A673 (cell line): ENCODE measurements at regions not wholly inside any gene's neighbourhood (a gene's known extent, or its start where the extent isn't known, plus 50 kb on each side); places are given as distances from the start of the nearest gene placed in this dataset.

Experiments
- BruUV-seq: library from RNA; stranded (reverse); fragments of 400-500 nt; replicated peaks from 2 replicates; lab custom pipeline; 2021; lab: Mats Ljungman, UMichigan
- CTCF ChIA-PET: fragments of 300-600 bp; sonication (Branson Sonifier 250); formaldehyde crosslinking; loops from one replicate; lab custom pipeline; 2022; ENCODE audit warnings: antibody characterized with exemption; lab: Charles Lee
- POLR2A ChIA-PET: fragments of 300-600 bp; sonication (Branson Sonifier 250); formaldehyde crosslinking; loops from one replicate; lab custom pipeline; 2022; ENCODE audit warnings: antibody characterized with exemption; ENCODE audit not compliant: low non-redundant PET; lab: Charles Lee
- DNase-seq: peaks from one replicate; pipeline ENCODE4 v3.0.0-alpha.2; 2015; ENCODE audit warnings: low spot score
- H3K27ac ChIP-seq: fragments of 200-600 bp; sonication (generic); 2 replicates; pipeline ENCODE4 v1.5.1; 2016; ENCODE audit warnings: mixed run types, low read depth, mild to moderate bottlenecking, mixed read lengths, antibody characterized with exemption, low read length; ENCODE audit not compliant: poor library complexity, severe bottlenecking
- H3K27me3 ChIP-seq: fragments of 200-600 bp; sonication (generic); replicated peaks from 2 replicates; pipeline ENCODE4 v1.6.1; 2017; ENCODE audit warnings: mixed run types, low read depth, mild to moderate bottlenecking, mixed read lengths, antibody characterized with exemption, low read length; ENCODE audit not compliant: insufficient read depth, poor library complexity
- H3K36me3 ChIP-seq: fragments of 200-600 bp; sonication (generic); 2 replicates; pipeline ENCODE4 v1.6.1; 2016; ENCODE audit warnings: mixed run types, mild to moderate bottlenecking, mixed read lengths, antibody characterized with exemption, low read length; ENCODE audit not compliant: insufficient read depth, poor library complexity, severe bottlenecking
- H3K4me1 ChIP-seq: fragments of 200-600 bp; sonication (generic); 2 replicates; pipeline ENCODE4 v1.6.1; 2017; ENCODE audit warnings: mixed run types, mild to moderate bottlenecking, mixed read lengths, antibody characterized with exemption, low read length; ENCODE audit not compliant: insufficient read depth, poor library complexity, severe bottlenecking
- H3K4me3 ChIP-seq: fragments of 200-600 bp; sonication (generic); 2 replicates; pipeline ENCODE4 v1.5.1; 2016; ENCODE audit warnings: low read depth, mixed run types, mild to moderate bottlenecking, mixed read lengths, low read length; ENCODE audit not compliant: poor library complexity, severe bottlenecking
- H3K9me3 ChIP-seq: fragments of 200-600 bp; sonication (generic); 2 replicates; pipeline ENCODE4 v1.6.1; 2016; ENCODE audit warnings: mixed run types, low read depth, mild to moderate bottlenecking, mixed read lengths, antibody characterized with exemption, low read length; ENCODE audit not compliant: poor library complexity, severe bottlenecking
- CTCF ChIP-seq: fragments of 300-800, 200-600 bp; sonication (generic); conservative IDR thresholded peaks from 2 replicates; pipeline ENCODE4 v1.5.1; 2017; ENCODE audit warnings: low read depth, mild to moderate bottlenecking, antibody characterized with exemption, low read length, moderate library complexity, mixed read lengths
- EZH2 ChIP-seq: fragments of 200-600 bp; sonication (generic); IDR thresholded peaks from 2 replicates; pipeline ENCODE4 v1.6.1; 2017; ENCODE audit warnings: borderline replicate concordance, low read depth, mild to moderate bottlenecking, mixed read lengths, antibody characterized with exemption, low read length; ENCODE audit not compliant: poor library complexity, severe bottlenecking
- intact Hi-C: fragments of 100-400 bp; cut with micrococcal nuclease; formaldehyde crosslinking; loops from one replicate; pipeline ENCODE4 v1.10.0; 2022; ENCODE audit not compliant: unreplicated experiment

GRCh38 chr12:32024884-32025592 lies 65.8 kb downstream of the RESF1 start:
- Histone ChIP-seq H3K9me3 (no peaks in the 10 kb centered on the region), H3K27ac (no peak overlapping the region), H3K36me3 (no peaks in the 10 kb centered on the region), H3K27me3 (no peaks in the 10 kb centered on the region), H3K4me1 (no peaks in the 10 kb centered on the region), H3K4me3 (no peak overlapping the region)
- intact Hi-C loops, result no loop called here
- DNase-seq, result no peak
- no TSS peak for BruUV-seq
- ChIA-PET CTCF (no interaction called here), POLR2A (no interaction called here)
- TF ChIP-seq CTCF (no peak), EZH2 (no peak)

DNA sequence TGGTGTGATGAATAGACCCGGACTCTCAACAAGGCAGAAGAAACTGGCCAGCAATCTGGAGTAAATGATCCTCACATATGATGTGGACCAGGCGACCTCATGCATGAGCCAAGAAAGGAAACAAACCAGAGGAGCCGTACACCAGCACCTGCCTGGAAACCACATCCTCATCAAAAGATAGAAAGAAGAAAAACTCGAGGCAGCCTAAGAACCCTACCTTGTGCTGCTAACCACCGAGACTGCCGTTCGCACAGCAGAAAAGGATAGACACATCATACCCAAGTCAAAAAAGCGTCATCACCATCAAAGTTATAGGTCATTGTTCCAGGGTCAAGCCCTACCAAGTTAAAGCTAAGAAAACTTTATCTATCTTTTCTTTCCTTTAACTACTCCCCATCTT lies 66.7 kb downstream of the RESF1 start:
- Histone ChIP-seq H3K4me3 (no peak overlapping the region), H3K4me1 (no peaks in the 10 kb centered on the region), H3K9me3 (no peaks in the 10 kb centered on the region), H3K27me3 (no peaks in the 10 kb centered on the region), H3K27ac (no peak overlapping the region), H3K36me3 (no peaks in the 10 kb centered on the region)
- ChIA-PET CTCF (interaction anchor here (1.0 kb wide), 1 partner anchor 17 kb away, joined by 11 read pairs; no protein-coding TSS in a partner anchor), POLR2A (no interaction called here)
- TF ChIP-seq CTCF, result no peak
- no peak for TF ChIP-seq EZH2
- intact Hi-C loops, result no loop called here
- no peak for DNase-seq
- no TSS peak for BruUV-seq

DNA sequence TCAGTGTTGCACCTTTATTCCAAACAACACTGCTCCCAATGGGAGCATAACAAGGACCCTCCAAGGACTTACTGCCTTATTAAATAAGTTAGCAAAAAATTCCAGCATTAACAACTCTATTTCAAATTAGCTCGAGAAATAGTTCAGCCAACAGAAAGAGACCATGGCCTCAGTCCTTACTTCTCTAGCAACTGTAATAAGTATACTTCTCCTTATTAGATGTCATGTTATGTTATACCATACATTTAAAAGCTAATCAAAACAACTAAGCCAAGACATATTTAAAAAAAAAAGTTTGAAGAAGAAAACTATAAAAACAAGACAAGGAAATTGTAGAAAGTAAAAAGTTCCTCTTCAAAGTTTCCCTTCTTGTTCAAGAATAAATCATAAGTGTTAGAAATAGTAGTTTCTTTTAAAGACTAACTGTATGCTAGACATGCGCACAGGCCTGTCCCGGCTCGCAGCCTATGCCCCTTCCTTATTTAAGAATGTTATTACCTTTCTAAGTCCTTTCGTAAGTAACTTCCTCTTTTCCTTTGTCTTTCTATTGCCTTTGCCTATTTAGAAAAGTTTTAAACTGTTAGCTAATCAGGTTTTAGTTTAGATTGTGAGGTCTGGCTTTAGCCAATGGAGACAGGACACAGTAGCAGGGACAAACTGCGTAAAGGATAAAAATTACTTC lies 68.6 kb downstream of the RESF1 start:
- Histone ChIP-seq H3K36me3 (no peaks in the 10 kb centered on the region), H3K27ac (no peak overlapping the region), H3K27me3 (no peaks in the 10 kb centered on the region), H3K4me3 (no peak overlapping the region), H3K9me3 (no peaks in the 10 kb centered on the region), H3K4me1 (no peaks in the 10 kb centered on the region)
- ChIA-PET CTCF (no interaction called here), POLR2A (no interaction called here)
- intact Hi-C loops, result no loop called here
- TF ChIP-seq EZH2 (no peak), CTCF (no peak)
- no TSS peak for BruUV-seq
- no peak for DNase-seq
